GM06990 (cell line): ENCODE measurements at regions not wholly inside any gene's neighbourhood (a gene's known extent, or its start where the extent isn't known, plus 50 kb on each side); places are given as distances from the start of the nearest gene placed in this dataset.

ENCODE experiments used
- DNase-seq: peaks from one replicate; pipeline ENCODE4 v3.0.0-alpha.2; 2011; ENCODE audit not compliant: insufficient read length; ENCODE audit errors: extremely low read depth
- H3K27me3 ChIP-seq: replicated peaks from 2 replicates; pipeline ENCODE4 v1.6.0; 2011; ENCODE audit warnings: low read length; ENCODE audit not compliant: control insufficient read depth, insufficient read depth
- H3K36me3 ChIP-seq: 2 replicates; pipeline ENCODE4 v1.5.1; 2011; ENCODE audit warnings: low read length; ENCODE audit not compliant: control insufficient read depth, insufficient read depth
- H3K4me3 ChIP-seq: replicated peaks from 2 replicates; pipeline ENCODE4 v1.5.1; 2011; ENCODE audit warnings: low read depth, mild to moderate bottlenecking, control low read depth, low read length
- TF ChIP-seq, protein P1 (sequence below): IDR thresholded peaks from 2 replicates; pipeline ENCODE4 v1.5.1; 2011; ENCODE audit warnings: low read length, control low read depth, mild to moderate bottlenecking, inconsistent platforms; ENCODE audit not compliant: insufficient read depth, poor library complexity, severe bottlenecking

DNA sequence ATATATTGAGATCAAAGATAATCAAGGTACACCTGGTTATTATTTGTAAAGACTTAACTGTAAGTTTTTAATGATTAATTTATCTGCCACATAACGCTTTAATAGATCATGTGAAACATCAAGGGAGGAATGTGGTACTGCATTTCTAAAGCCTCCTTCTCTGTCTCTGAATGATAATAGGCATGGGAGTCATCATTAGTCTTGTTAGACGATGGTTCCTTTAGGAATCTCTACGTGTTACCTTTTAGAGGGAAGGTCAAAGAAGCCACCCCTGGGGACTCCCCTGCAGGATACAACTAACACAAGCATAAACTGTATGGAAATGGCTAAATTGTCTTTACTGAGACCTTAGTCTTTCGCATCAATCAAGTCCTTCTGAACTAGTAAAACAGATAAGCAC lies 173.6 kb upstream of the MCHR2 start:
- TF ChIP-seq, protein P1, sequence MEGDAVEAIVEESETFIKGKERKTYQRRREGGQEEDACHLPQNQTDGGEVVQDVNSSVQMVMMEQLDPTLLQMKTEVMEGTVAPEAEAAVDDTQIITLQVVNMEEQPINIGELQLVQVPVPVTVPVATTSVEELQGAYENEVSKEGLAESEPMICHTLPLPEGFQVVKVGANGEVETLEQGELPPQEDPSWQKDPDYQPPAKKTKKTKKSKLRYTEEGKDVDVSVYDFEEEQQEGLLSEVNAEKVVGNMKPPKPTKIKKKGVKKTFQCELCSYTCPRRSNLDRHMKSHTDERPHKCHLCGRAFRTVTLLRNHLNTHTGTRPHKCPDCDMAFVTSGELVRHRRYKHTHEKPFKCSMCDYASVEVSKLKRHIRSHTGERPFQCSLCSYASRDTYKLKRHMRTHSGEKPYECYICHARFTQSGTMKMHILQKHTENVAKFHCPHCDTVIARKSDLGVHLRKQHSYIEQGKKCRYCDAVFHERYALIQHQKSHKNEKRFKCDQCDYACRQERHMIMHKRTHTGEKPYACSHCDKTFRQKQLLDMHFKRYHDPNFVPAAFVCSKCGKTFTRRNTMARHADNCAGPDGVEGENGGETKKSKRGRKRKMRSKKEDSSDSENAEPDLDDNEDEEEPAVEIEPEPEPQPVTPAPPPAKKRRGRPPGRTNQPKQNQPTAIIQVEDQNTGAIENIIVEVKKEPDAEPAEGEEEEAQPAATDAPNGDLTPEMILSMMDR = no peak
- DNase-seq = no peak
- Histone ChIP-seq H3K36me3 (no peaks in the 10 kb centered on the region), H3K4me3 (no peak overlapping the region), H3K27me3 (no peaks in the 10 kb centered on the region; the same call in none of the 2 replicates)

DNA sequence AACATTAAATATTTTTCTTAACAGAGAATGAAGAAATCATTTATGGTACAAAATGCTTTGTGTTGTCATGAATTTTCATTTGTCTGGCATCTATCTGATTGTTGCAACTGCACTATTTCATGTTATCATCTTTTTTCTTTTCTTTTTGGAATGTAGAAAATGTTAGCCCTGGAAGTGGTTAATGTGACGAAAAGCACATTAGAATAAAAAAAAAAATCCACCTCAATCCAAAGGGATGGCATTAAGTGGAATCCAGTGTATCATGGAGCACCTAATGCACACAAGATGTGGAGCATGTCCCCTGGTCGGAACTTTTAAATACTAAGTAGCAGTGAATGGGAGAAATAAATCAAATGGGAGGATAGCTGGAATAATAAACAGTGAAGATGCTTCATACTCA lies 172.9 kb upstream of the MCHR2 start:
- DNase-seq = no peak
- TF ChIP-seq, protein P1 = no peak
- H3K27me3 ChIP-seq = no peaks in the 10 kb centered on the region; the same call in none of the 2 replicates

DNA sequence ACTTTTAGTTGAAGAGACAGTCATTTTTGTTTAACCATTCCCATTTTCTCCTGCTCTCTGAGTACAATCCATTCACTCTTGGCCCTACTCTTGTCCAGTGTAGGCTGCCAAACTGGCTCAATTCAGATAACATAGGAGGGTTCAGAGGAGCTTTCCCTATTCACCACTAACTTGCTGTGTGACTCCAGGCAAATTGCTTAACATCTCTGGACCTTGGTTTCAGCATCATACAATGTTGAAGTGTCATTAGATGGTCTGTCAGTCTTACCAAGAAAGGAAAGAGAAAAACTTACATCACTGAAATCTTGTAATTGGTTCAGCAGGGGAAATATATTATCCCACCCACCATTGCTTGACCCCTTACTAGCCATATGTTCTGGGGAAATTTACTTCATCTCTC lies 171.4 kb upstream of the MCHR2 start:
- TF ChIP-seq, protein P1 = no peak
- Histone ChIP-seq H3K4me3 (no peak overlapping the region), H3K36me3 (no peaks in the 10 kb centered on the region), H3K27me3 (no peaks in the 10 kb centered on the region; the same call in none of the 2 replicates)
- no peak for DNase-seq

More for the DNA sequence above, 172.9 kb upstream of the MCHR2 start:
- Histone ChIP-seq H3K4me3 (no peak overlapping the region), H3K36me3 (no peaks in the 10 kb centered on the region)

DNA sequence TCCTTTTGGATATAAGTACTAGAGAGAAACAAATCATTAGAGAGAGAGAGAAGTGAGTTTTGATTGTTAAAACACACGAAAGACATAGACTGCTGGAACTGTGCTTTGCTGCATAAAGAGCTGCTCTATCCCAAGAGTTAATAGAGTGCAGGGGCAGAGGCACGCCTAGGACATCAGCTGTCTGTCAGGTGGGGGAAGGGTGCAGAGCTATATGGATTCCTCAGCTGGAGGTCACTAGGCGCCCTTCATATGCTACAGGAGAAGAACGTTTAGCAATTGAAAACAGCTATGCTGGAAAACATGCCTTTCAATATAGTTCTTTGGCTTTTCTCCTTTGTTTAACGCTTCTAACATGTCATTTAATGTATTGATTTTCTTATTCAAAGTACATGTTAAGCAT lies 169.0 kb upstream of the MCHR2 start:
- H3K4me3 ChIP-seq = no peak overlapping the region
- H3K36me3 ChIP-seq = no peaks in the 10 kb centered on the region

DNA sequence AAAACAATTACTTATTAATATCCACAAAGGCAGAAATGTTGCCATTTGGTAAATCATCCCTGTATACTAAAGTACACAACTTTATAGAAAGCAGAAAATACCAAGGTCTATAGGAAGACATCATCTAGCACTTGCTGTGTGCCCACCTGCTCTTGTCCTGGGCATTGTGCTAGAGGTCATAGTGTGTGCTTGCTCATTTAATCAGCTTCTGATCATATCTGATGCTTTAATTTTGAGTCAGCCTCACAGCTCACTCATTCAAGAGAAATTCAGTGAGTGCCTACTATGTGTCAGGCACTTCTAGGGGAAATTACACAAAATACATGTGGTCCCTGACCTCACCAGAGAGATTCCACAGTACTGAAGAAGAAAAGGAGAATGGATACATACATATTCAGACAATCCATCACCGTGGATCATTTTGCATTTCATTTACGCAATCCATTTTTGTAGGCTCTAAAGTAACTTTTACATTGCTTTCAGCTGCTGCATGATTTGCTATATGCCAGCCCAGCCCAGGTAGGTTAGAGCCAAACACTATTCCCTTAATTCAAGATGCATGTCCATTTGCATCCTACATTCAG lies 167.9 kb upstream of the MCHR2 start:
- no peaks in the 10 kb centered on the region for H3K36me3 ChIP-seq
- no peak for DNase-seq
- H3K27me3 ChIP-seq = no peaks in the 10 kb centered on the region; the same call in none of the 2 replicates
- TF ChIP-seq, protein P1 = no peak
- H3K4me3 ChIP-seq = no peak overlapping the region

More for the DNA sequence above, 169.0 kb upstream of the MCHR2 start:
- DNase-seq = no peak
- no peaks in the 10 kb centered on the region; the same call in none of the 2 replicates for H3K27me3 ChIP-seq
- TF ChIP-seq, protein P1 = no peak

DNA sequence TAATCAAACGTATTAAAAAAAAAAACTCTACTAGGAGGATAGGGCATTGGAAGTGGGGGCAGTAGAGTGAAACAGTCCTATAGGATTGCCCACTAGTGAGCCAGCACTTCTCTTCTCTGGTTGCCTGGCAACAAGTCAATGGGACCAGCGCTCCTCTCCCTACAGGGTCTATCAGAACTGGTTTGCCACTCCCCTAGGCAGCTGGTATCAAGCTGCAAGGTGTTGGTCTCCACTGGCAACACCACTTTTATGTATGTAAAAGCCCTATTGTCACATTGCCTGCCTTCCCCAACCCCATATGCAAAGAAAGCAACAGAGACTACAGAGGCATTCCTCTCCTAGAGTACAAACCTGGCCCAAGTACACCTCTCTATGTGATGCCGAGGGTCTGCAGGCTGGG lies 166.9 kb upstream of the MCHR2 start:
- DNase-seq = no peak
- Histone ChIP-seq H3K27me3 (no peaks in the 10 kb centered on the region; the same call in none of the 2 replicates), H3K4me3 (no peak overlapping the region), H3K36me3 (no peaks in the 10 kb centered on the region)
- TF ChIP-seq, protein P1 = no peak
